SU-DHL-6 (cell line): ENCODE measurements at regions not wholly inside any gene's neighbourhood (a gene's known extent, or its start where the extent isn't known, plus 50 kb on each side); places are given as distances from the start of the nearest gene placed in this dataset.

Source experiments
- H2AFZ ChIP-seq: fragments of 200-600 bp; sonication (generic); 2 replicates; pipeline ENCODE4 v1.6.1; 2014; ENCODE audit warnings: low read depth, mild to moderate bottlenecking, moderate library complexity, mixed read lengths, antibody characterized with exemption, low read length; ENCODE audit not compliant: severe bottlenecking
- H3F3A ChIP-seq: fragments of 200-600 bp; shearing (Covaris generic); 2 replicates; pipeline ENCODE4 v1.6.0; 2016; ENCODE audit warnings: antibody characterized with exemption, mild to moderate bottlenecking; ENCODE audit not compliant: insufficient read depth
- H3K27ac ChIP-seq: fragments of 200-600 bp; sonication (generic); 2 replicates; pipeline ENCODE4 v1.5.1; 2016; ENCODE audit warnings: low read depth, mild to moderate bottlenecking, low read length, moderate library complexity, mixed read lengths
- H3K27me3 ChIP-seq: fragments of 200-600 bp; sonication (generic), shearing (Covaris generic); 2 replicates; pipeline ENCODE4 v1.6.0; 2014; ENCODE audit warnings: mild to moderate bottlenecking, low read length
- H3K36me3 ChIP-seq: fragments of 200-600 bp; sonication (generic); 2 replicates; pipeline ENCODE4 v1.6.1; 2014; ENCODE audit warnings: mild to moderate bottlenecking, low read length, mixed read lengths
- H3K4me2 ChIP-seq: fragments of 300-600, 200-600 bp; shearing (Covaris generic), sonication (generic); 2 replicates; pipeline ENCODE4 v1.6.0; 2014; ENCODE audit warnings: low read length, low read depth, mild to moderate bottlenecking; ENCODE audit not compliant: poor library complexity, severe bottlenecking
- H3K4me3 ChIP-seq: fragments of 200-600 bp; sonication (generic); 2 replicates; pipeline ENCODE4 v1.5.1; 2014; ENCODE audit warnings: antibody characterized with exemption, low read length, mild to moderate bottlenecking, mixed read lengths; ENCODE audit not compliant: insufficient read depth, poor library complexity, severe bottlenecking
- H3K79me2 ChIP-seq: fragments of 200-600 bp; sonication (generic); 2 replicates; pipeline ENCODE4 v1.6.1; 2014; ENCODE audit warnings: mild to moderate bottlenecking, low read length, moderate library complexity; ENCODE audit not compliant: insufficient read depth
- H3K9ac ChIP-seq: fragments of 200-600 bp; sonication (generic); 2 replicates; pipeline ENCODE4 v1.7.0; 2014; ENCODE audit warnings: mild to moderate bottlenecking, low read length
- H3K9me2 ChIP-seq: fragments of 200-600 bp; sonication (generic); replicated peaks from 2 replicates; pipeline ENCODE4 v1.6.1; 2014; ENCODE audit warnings: low read length; ENCODE audit not compliant: insufficient read depth
- H3K9me3 ChIP-seq: fragments of 200-600 bp; sonication (generic); 2 replicates; pipeline ENCODE4 v1.6.1; 2014; ENCODE audit warnings: low read length, mixed read lengths; ENCODE audit not compliant: insufficient read depth
- H4K20me1 ChIP-seq: fragments of 200-600 bp; sonication (generic); 2 replicates; pipeline ENCODE4 v1.6.1; 2014; ENCODE audit warnings: low read depth, mild to moderate bottlenecking, antibody characterized with exemption, low read length, moderate library complexity, mixed read lengths
- CTCF ChIP-seq: fragments of 200-600 bp; sonication (generic); IDR thresholded peaks from one replicate; pipeline ENCODE4 v1.5.1; 2017; ENCODE audit warnings: antibody characterized with exemption, mild to moderate bottlenecking, low read length, moderate library complexity; ENCODE audit not compliant: insufficient read depth, poor library complexity, severe bottlenecking
- EZH2phosphoT487 ChIP-seq: fragments of 200-600 bp; sonication (generic), shearing (Covaris generic); conservative IDR thresholded peaks from 2 replicates; pipeline ENCODE4 v1.6.1; 2018; ENCODE audit warnings: mild to moderate bottlenecking, antibody characterized with exemption, low read length, moderate library complexity, mixed read lengths

- no peaks in the 10 kb centered on the region for H3K36me3 ChIP-seq
- H3K27ac ChIP-seq = no peak overlapping the region
- no peak for TF ChIP-seq EZH2phosphoT487
- no peak for TF ChIP-seq CTCF
- no peak overlapping the region for H3K4me2 ChIP-seq
- H3K27me3 ChIP-seq = no peaks in the 10 kb centered on the region
- H3F3A ChIP-seq = no peaks in the 10 kb centered on the region
- no peak overlapping the region for H3K9ac ChIP-seq
- H3K4me3 ChIP-seq = no peak overlapping the region
- no peaks in the 10 kb centered on the region for H3K9me3 ChIP-seq
- H3K9me2 ChIP-seq = no peaks in the 10 kb centered on the region
- no peaks in the 10 kb centered on the region for H3K79me2 ChIP-seq
- no peak overlapping the region for H2AFZ ChIP-seq
- H4K20me1 ChIP-seq = no peaks in the 10 kb centered on the region
These were observed 135.3 kb downstream of the RFC3 start for GRCh38 chr13:33953203-33953602.

GRCh38 chr13:33953781-33954180 is 135.8 kb downstream of the RFC3 start:
- Histone ChIP-seq H3K9ac (no peak overlapping the region), H3K4me2 (no peak overlapping the region), H3K9me3 (no peaks in the 10 kb centered on the region), H3K9me2 (no peaks in the 10 kb centered on the region), H3K4me3 (no peak overlapping the region), H3F3A (no peaks in the 10 kb centered on the region), H4K20me1 (no peaks in the 10 kb centered on the region), H3K27ac (no peak overlapping the region), H3K79me2 (no peaks in the 10 kb centered on the region), H2AFZ (no peak overlapping the region), H3K36me3 (no peaks in the 10 kb centered on the region), H3K27me3 (no peaks in the 10 kb centered on the region)
- no peak for TF ChIP-seq EZH2phosphoT487
- TF ChIP-seq CTCF = no peak

- Histone ChIP-seq H3K4me2 (no peak overlapping the region), H3K79me2 (no peaks in the 10 kb centered on the region), H3K9me2 (no peaks in the 10 kb centered on the region), H3K9me3 (no peaks in the 10 kb centered on the region), H3K36me3 (no peaks in the 10 kb centered on the region), H4K20me1 (no peaks in the 10 kb centered on the region), H3F3A (no peaks in the 10 kb centered on the region), H3K27me3 (no peaks in the 10 kb centered on the region), H3K4me3 (no peak overlapping the region), H3K9ac (no peak overlapping the region), H3K27ac (no peak overlapping the region), H2AFZ (no peak overlapping the region)
- TF ChIP-seq EZH2phosphoT487 (no peak), CTCF (no peak)
These were observed 138.4 kb downstream of the RFC3 start for GRCh38 chr13:33956346-33956745.

- no peaks in the 10 kb centered on the region for H4K20me1 ChIP-seq
- no peaks in the 10 kb centered on the region for H3K79me2 ChIP-seq
- no peak overlapping the region for H3K9ac ChIP-seq
- no peak overlapping the region for H3K4me2 ChIP-seq
- no peaks in the 10 kb centered on the region for H3K36me3 ChIP-seq
- H3K27ac ChIP-seq = no peak overlapping the region
- H3K27me3 ChIP-seq = no peaks in the 10 kb centered on the region
- H2AFZ ChIP-seq = no peak overlapping the region
- H3K9me2 ChIP-seq = no peaks in the 10 kb centered on the region
- H3K4me3 ChIP-seq = no peak overlapping the region
- H3K9me3 ChIP-seq = no peaks in the 10 kb centered on the region
- TF ChIP-seq CTCF (no peak), EZH2phosphoT487 (no peak)
- H3F3A ChIP-seq = no peaks in the 10 kb centered on the region
These were observed 139.6 kb downstream of the RFC3 start for GRCh38 chr13:33957497-33957905.
